ENCODE measurements at regions not wholly inside any gene's neighbourhood (a gene's known extent, or its start where the extent isn't known, plus 50 kb on each side); places are given as distances from the start of the nearest gene placed in this dataset.

GRCh38 chrX:40199704-40200103, 101.9 kb upstream of the BCOR start:
- TF ChIP-seq POLR2AphosphoS5 (IDR thresholded peaks at IDR 0.05; ENCODE audit: low read depth) = no peak
- no peak for TF ChIP-seq GABPA (IDR thresholded peaks at IDR 0.05; ENCODE audit: low read depth)
- TF ChIP-seq REST (IDR thresholded peaks at IDR 0.05; ENCODE audit: insufficient replicate concordance, low read depth) = no peak
- TF ChIP-seq CTCF (IDR thresholded peaks at IDR 0.05; ENCODE audit: insufficient read depth, low read length) = no peak
- no peak for TF ChIP-seq SPI1 (IDR thresholded peaks at IDR 0.05; ENCODE audit: borderline replicate concordance, low read depth)

GRCh38 chrX:40197071-40197470, 99.3 kb upstream of the BCOR start:
- no peaks in the 10 kb centered on the region for H3K27me3 ChIP-seq (ENCODE audit: insufficient read depth, poor library complexity, severe bottlenecking)
- no peak for DNase-seq (ENCODE audit: low read depth in 1 of 2, low spot score in 1 of 2)
- no peak overlapping the region for H3K27ac ChIP-seq (replicated peaks)
- no peak overlapping the region for H3K4me3 ChIP-seq (replicated peaks; ENCODE audit: insufficient read depth, low read length)
- TF ChIP-seq SPI1 (IDR thresholded peaks at IDR 0.05; ENCODE audit: borderline replicate concordance, low read depth) (no peak), REST (IDR thresholded peaks at IDR 0.05; ENCODE audit: insufficient replicate concordance, low read depth) (no peak), POLR2AphosphoS5 (IDR thresholded peaks at IDR 0.05; ENCODE audit: low read depth) (no peak), CTCF (IDR thresholded peaks at IDR 0.05; ENCODE audit: insufficient read depth, low read length) (no peak), GABPA (IDR thresholded peaks at IDR 0.05; ENCODE audit: low read depth) (no peak)

More at GRCh38 chrX:40199704-40200103, 101.9 kb upstream of the BCOR start:
- Histone ChIP-seq H3K27ac (replicated peaks) (no peak overlapping the region), H3K4me3 (replicated peaks; ENCODE audit: insufficient read depth, low read length) (no peak overlapping the region), H3K27me3 (ENCODE audit: insufficient read depth, poor library complexity, severe bottlenecking) (no peaks in the 10 kb centered on the region)
- DNase-seq (ENCODE audit: low read depth in 1 of 2, low spot score in 1 of 2) = no peak

- no peak overlapping the region for H3K4me3 ChIP-seq (replicated peaks; ENCODE audit: insufficient read depth, low read length)
- DNase-seq (ENCODE audit: low read depth in 1 of 2, low spot score in 1 of 2) = no peak
- TF ChIP-seq CTCF (IDR thresholded peaks at IDR 0.05; ENCODE audit: insufficient read depth, low read length) (no peak), REST (IDR thresholded peaks at IDR 0.05; ENCODE audit: insufficient replicate concordance, low read depth) (no peak), GABPA (IDR thresholded peaks at IDR 0.05; ENCODE audit: low read depth) (no peak), POLR2AphosphoS5 (IDR thresholded peaks at IDR 0.05; ENCODE audit: low read depth) (no peak), SPI1 (IDR thresholded peaks at IDR 0.05; ENCODE audit: borderline replicate concordance, low read depth) (no peak)
- no peaks in the 10 kb centered on the region for H3K27me3 ChIP-seq (ENCODE audit: insufficient read depth, poor library complexity, severe bottlenecking)
- H3K27ac ChIP-seq (replicated peaks) = no peak overlapping the region
These were observed 97.6 kb upstream of the BCOR start for GRCh38 chrX:40195368-40195767.
